ENCODE measurements at regions not wholly inside any gene's neighbourhood (a gene's known extent, or its start where the extent isn't known, plus 50 kb on each side); places are given as distances from the start of the nearest gene placed in this dataset.

GRCh38 chr1:229964281-229964680 lies 102.8 kb upstream of the GALNT2 start:
- no peak for DNase-seq (ENCODE audit: low spot score)

- no peak for DNase-seq (ENCODE audit: low spot score)
Measured at GRCh38 chr1:229970714-229971113, 96.3 kb upstream of the GALNT2 start.

- no peak for DNase-seq (ENCODE audit: low spot score)
Measured at GRCh38 chr1:229971141-229971540, 95.9 kb upstream of the GALNT2 start.

- no peak for DNase-seq (ENCODE audit: low spot score)
Measured at GRCh38 chr1:229972600-229973296, 94.3 kb upstream of the GALNT2 start.

GRCh38 chr1:229973297-229973612 lies 93.8 kb upstream of the GALNT2 start:
- no peak for DNase-seq (ENCODE audit: low spot score)

- no peak for DNase-seq (ENCODE audit: low spot score)
Measured at GRCh38 chr1:229975047-229975446, 92.0 kb upstream of the GALNT2 start.

- DNase-seq (ENCODE audit: low spot score), result no peak
Measured at GRCh38 chr1:229980009-229980408, 87.0 kb upstream of the GALNT2 start.

GRCh38 chr1:229981736-229982135 lies 85.3 kb upstream of the GALNT2 start:
- no peak for DNase-seq (ENCODE audit: low spot score)

GRCh38 chr1:229984310-229984991 lies 82.6 kb upstream of the GALNT2 start:
- DNase-seq (ENCODE audit: low spot score), result no peak

- no peak for DNase-seq (ENCODE audit: low spot score)
Measured at GRCh38 chr1:229984992-229985612, 81.9 kb upstream of the GALNT2 start.

- DNase-seq (ENCODE audit: low spot score), result no peak
Measured at GRCh38 chr1:229985613-229986010, 81.4 kb upstream of the GALNT2 start.

- no peak for DNase-seq (ENCODE audit: low spot score)
Measured at GRCh38 chr1:229986737-229987337, 80.2 kb upstream of the GALNT2 start.

- DNase-seq (ENCODE audit: low spot score), result no peak
Measured at GRCh38 chr1:229987953-229988352, 79.1 kb upstream of the GALNT2 start.

- DNase-seq (ENCODE audit: low spot score), result no peak
Measured at GRCh38 chr1:229988534-229988933, 78.5 kb upstream of the GALNT2 start.

- no peak for DNase-seq (ENCODE audit: low spot score)
Measured at GRCh38 chr1:229989591-229990248, 77.3 kb upstream of the GALNT2 start.

GRCh38 chr1:229990326-229990725 lies 76.7 kb upstream of the GALNT2 start:
- DNase-seq (ENCODE audit: low spot score), result no peak

- no peak for DNase-seq (ENCODE audit: low spot score)
Measured at GRCh38 chr1:229991104-229991513, 75.9 kb upstream of the GALNT2 start.

- DNase-seq (ENCODE audit: low spot score), result no peak
Measured at GRCh38 chr1:229991724-229992333, 75.2 kb upstream of the GALNT2 start.

- DNase-seq (ENCODE audit: low spot score), result no peak
Measured at GRCh38 chr1:229993060-229993459, 74.0 kb upstream of the GALNT2 start.

- no peak for DNase-seq (ENCODE audit: low spot score)
Measured at GRCh38 chr1:229993894-229994293, 73.1 kb upstream of the GALNT2 start.

GRCh38 chr1:229999004-229999670 lies 67.9 kb upstream of the GALNT2 start:
- DNase-seq (ENCODE audit: low spot score), result no peak
